ENCODE measurements at regions not wholly inside any gene's neighbourhood (a gene's known extent, or its start where the extent isn't known, plus 50 kb on each side); places are given as distances from the start of the nearest gene placed in this dataset.
A peak's percentile ranks its signal among the peaks of the same experiment; 100 is the strongest.

- H3K27ac ChIP-seq, result no peak overlapping the region
- no peak overlapping the region for H3K4me3 ChIP-seq (ENCODE audit: low read depth, low read length)
- DNase-seq, result peak; percentile 6
- in situ Hi-C loops (cut with HindIII; ENCODE audit: low pct_ligation_motif_present, low sequenced_read_pairs), result no loop called here
- H3K27me3 ChIP-seq (replicated peaks), result no peaks in the 10 kb centered on the region
- TF ChIP-seq CTCF (IDR thresholded peaks at IDR 0.05; ENCODE audit: low read depth, low read length, missing control alignments), result peak; percentile 40
- H3K36me3 ChIP-seq (replicated peaks), result no peaks in the 10 kb centered on the region
Observed at GRCh38 chr2:57549642-57550102, 496.9 kb upstream of the VRK2 start.

- in situ Hi-C loops (cut with HindIII; ENCODE audit: low pct_ligation_motif_present, low sequenced_read_pairs), result no loop called here
- H3K27ac ChIP-seq, result no peak overlapping the region
- no peak overlapping the region for H3K4me3 ChIP-seq (ENCODE audit: low read depth, low read length)
- TF ChIP-seq CTCF (IDR thresholded peaks at IDR 0.05; ENCODE audit: low read depth, low read length, missing control alignments), result no peak
- DNase-seq, result no peak
- H3K36me3 ChIP-seq (replicated peaks), result no peaks in the 10 kb centered on the region
- no peaks in the 10 kb centered on the region for H3K27me3 ChIP-seq (replicated peaks)
Observed at GRCh38 chr2:57550912-57551311, 495.7 kb upstream of the VRK2 start.

GRCh38 chr2:57552885-57553284, 493.7 kb upstream of the VRK2 start:
- DNase-seq, result no peak
- no peaks in the 10 kb centered on the region for H3K27me3 ChIP-seq (replicated peaks)
- H3K27ac ChIP-seq, result no peak overlapping the region
- in situ Hi-C loops (cut with HindIII; ENCODE audit: low pct_ligation_motif_present, low sequenced_read_pairs), result no loop called here
- no peak overlapping the region for H3K4me3 ChIP-seq (ENCODE audit: low read depth, low read length)
- no peaks in the 10 kb centered on the region for H3K36me3 ChIP-seq (replicated peaks)
- no peak for TF ChIP-seq CTCF (IDR thresholded peaks at IDR 0.05; ENCODE audit: low read depth, low read length, missing control alignments)

GRCh38 chr2:57554348-57554747, 492.3 kb upstream of the VRK2 start:
- Histone ChIP-seq H3K4me3 (ENCODE audit: low read depth, low read length) (no peak overlapping the region), H3K27ac (no peak overlapping the region), H3K36me3 (replicated peaks) (no peaks in the 10 kb centered on the region), H3K27me3 (replicated peaks) (no peaks in the 10 kb centered on the region)
- DNase-seq, result no peak
- in situ Hi-C loops (cut with HindIII; ENCODE audit: low pct_ligation_motif_present, low sequenced_read_pairs), result no loop called here
- no peak for TF ChIP-seq CTCF (IDR thresholded peaks at IDR 0.05; ENCODE audit: low read depth, low read length, missing control alignments)

DNA sequence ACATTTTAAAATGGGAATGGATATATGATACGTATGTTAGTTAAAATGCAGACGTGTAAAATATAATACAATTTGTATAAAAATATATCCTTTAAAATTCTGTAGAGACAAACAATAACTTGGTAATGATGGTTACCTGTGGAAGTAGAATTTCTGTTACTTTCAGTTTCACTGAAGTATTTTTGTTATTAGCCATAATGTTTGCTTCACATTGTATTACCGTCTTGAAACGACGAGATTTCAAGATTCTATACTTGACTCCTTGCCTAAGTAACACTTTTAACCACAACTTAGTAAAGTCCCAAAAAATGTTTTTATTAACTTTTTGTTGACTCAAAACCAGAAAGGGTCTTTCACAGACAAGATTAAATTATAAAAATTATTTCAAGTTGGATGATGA, 488.3 kb upstream of the VRK2 start:
- no peak for TF ChIP-seq CTCF (IDR thresholded peaks at IDR 0.05; ENCODE audit: low read depth, low read length, missing control alignments)
- Histone ChIP-seq H3K27me3 (replicated peaks) (no peaks in the 10 kb centered on the region), H3K27ac (no peak overlapping the region), H3K36me3 (replicated peaks) (no peaks in the 10 kb centered on the region), H3K4me3 (ENCODE audit: low read depth, low read length) (no peak overlapping the region)
- DNase-seq, result no peak
- in situ Hi-C loops (cut with HindIII; ENCODE audit: low pct_ligation_motif_present, low sequenced_read_pairs), result no loop called here

- in situ Hi-C loops (cut with HindIII; ENCODE audit: low pct_ligation_motif_present, low sequenced_read_pairs), result no loop called here
- DNase-seq, result no peak
- Histone ChIP-seq H3K4me3 (ENCODE audit: low read depth, low read length) (no peak overlapping the region), H3K27ac (no peak overlapping the region), H3K27me3 (replicated peaks) (no peaks in the 10 kb centered on the region), H3K36me3 (replicated peaks) (no peaks in the 10 kb centered on the region)
- TF ChIP-seq CTCF (IDR thresholded peaks at IDR 0.05; ENCODE audit: low read depth, low read length, missing control alignments), result no peak
Observed at GRCh38 chr2:57562495-57562894, 484.1 kb upstream of the VRK2 start.
